ENCODE measurements at regions not wholly inside any gene's neighbourhood (a gene's known extent, or its start where the extent isn't known, plus 50 kb on each side); places are given as distances from the start of the nearest gene placed in this dataset.
A peak's percentile ranks its signal among the peaks of the same experiment; 100 is the strongest.

DNA sequence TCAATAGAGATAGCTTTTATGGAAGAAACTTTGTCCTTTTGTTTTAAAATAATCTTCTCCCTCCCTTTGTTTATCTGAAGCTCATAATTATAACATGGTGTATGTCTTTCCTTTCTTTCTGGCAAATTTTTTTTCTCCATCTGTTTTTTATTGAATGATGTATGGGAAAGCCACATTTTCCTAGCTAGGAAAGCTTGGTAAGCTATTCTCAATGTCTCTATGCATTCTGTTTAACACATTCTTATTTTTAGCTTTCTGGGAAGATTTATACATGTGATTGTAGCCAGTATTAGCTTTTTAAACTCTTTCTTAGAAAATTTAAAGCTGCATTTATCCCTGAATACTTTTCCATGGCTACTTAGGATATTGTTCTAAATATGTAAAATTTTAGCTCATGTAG lies 124.9 kb upstream of the CSNK1A1L start:
- Histone ChIP-seq H3K36me3 (ENCODE audit: control insufficient read depth, insufficient read depth, low read length) (no peaks in the 10 kb centered on the region), H2AFZ (ENCODE audit: low read length) (no peak overlapping the region), H3K9ac (ENCODE audit: insufficient read depth, low read length) (no peak overlapping the region), H3K27me3 (ENCODE audit: control insufficient read depth, insufficient read depth, low read length) (no peaks in the 10 kb centered on the region), H3K79me2 (ENCODE audit: control insufficient read depth, insufficient read depth, low read length) (no peaks in the 10 kb centered on the region), H3K9me3 (ENCODE audit: control insufficient read depth, insufficient read depth, low read depth, low read length) (no peaks in the 10 kb centered on the region), H3K4me3 (replicated peaks in 1 of 4; ENCODE audit: control extremely low read depth in 1 of 4, insufficient read depth in 1 of 4, low read depth in 3 of 4, low read length in 4 of 4) (no peak overlapping the region), H3K4me2 (ENCODE audit: extremely low read depth, insufficient read depth, low read length) (no peak overlapping the region), H3K4me1 (ENCODE audit: control insufficient read depth, extremely low read depth, insufficient read depth, low read length) (no peaks in the 10 kb centered on the region), H4K20me1 (ENCODE audit: control insufficient read depth, extremely low read depth, insufficient read depth, low read length) (no peaks in the 10 kb centered on the region), H3K27ac (ENCODE audit: insufficient read depth, low read length) (no peak overlapping the region)
- no peak for DNase-seq (ENCODE audit: low read depth in 2 of 2)
- TF ChIP-seq, protein P1, sequence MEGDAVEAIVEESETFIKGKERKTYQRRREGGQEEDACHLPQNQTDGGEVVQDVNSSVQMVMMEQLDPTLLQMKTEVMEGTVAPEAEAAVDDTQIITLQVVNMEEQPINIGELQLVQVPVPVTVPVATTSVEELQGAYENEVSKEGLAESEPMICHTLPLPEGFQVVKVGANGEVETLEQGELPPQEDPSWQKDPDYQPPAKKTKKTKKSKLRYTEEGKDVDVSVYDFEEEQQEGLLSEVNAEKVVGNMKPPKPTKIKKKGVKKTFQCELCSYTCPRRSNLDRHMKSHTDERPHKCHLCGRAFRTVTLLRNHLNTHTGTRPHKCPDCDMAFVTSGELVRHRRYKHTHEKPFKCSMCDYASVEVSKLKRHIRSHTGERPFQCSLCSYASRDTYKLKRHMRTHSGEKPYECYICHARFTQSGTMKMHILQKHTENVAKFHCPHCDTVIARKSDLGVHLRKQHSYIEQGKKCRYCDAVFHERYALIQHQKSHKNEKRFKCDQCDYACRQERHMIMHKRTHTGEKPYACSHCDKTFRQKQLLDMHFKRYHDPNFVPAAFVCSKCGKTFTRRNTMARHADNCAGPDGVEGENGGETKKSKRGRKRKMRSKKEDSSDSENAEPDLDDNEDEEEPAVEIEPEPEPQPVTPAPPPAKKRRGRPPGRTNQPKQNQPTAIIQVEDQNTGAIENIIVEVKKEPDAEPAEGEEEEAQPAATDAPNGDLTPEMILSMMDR (conservative IDR thresholded peaks at IDR 0.05 in 1 of 2, IDR thresholded peaks at IDR 0.05 in 1 of 2; ENCODE audit: low read depth in 1 of 2, low read length in 2 of 2) = no peak
- no peak for TF ChIP-seq EZH2 (IDR thresholded peaks at IDR 0.05; ENCODE audit: low read length, missing control alignments)

GRCh38 chr13:37229931-37230330 lies 124.5 kb upstream of the CSNK1A1L start:
- no peak overlapping the region for H3K4me3 ChIP-seq (replicated peaks in 1 of 4; ENCODE audit: control extremely low read depth in 1 of 4, insufficient read depth in 1 of 4, low read depth in 3 of 4, low read length in 4 of 4)
- H3K4me2 ChIP-seq (ENCODE audit: extremely low read depth, insufficient read depth, low read length) = no peak overlapping the region
- H3K9ac ChIP-seq (ENCODE audit: insufficient read depth, low read length) = no peak overlapping the region
- H3K79me2 ChIP-seq (ENCODE audit: control insufficient read depth, insufficient read depth, low read length) = no peaks in the 10 kb centered on the region
- no peaks in the 10 kb centered on the region for H3K4me1 ChIP-seq (ENCODE audit: control insufficient read depth, extremely low read depth, insufficient read depth, low read length)
- no peak for TF ChIP-seq EZH2 (IDR thresholded peaks at IDR 0.05; ENCODE audit: low read length, missing control alignments)
- TF ChIP-seq, protein P1 (conservative IDR thresholded peaks at IDR 0.05 in 1 of 2, IDR thresholded peaks at IDR 0.05 in 1 of 2; ENCODE audit: low read depth in 1 of 2, low read length in 2 of 2) = no peak
- no peaks in the 10 kb centered on the region for H3K9me3 ChIP-seq (ENCODE audit: control insufficient read depth, insufficient read depth, low read depth, low read length)
- no peaks in the 10 kb centered on the region for H3K36me3 ChIP-seq (ENCODE audit: control insufficient read depth, insufficient read depth, low read length)
- H4K20me1 ChIP-seq (ENCODE audit: control insufficient read depth, extremely low read depth, insufficient read depth, low read length) = no peaks in the 10 kb centered on the region
- no peak overlapping the region for H2AFZ ChIP-seq (ENCODE audit: low read length)
- H3K27ac ChIP-seq (ENCODE audit: insufficient read depth, low read length) = no peak overlapping the region
- no peak for DNase-seq (ENCODE audit: low read depth in 2 of 2)
- no peaks in the 10 kb centered on the region for H3K27me3 ChIP-seq (ENCODE audit: control insufficient read depth, insufficient read depth, low read length)

DNA sequence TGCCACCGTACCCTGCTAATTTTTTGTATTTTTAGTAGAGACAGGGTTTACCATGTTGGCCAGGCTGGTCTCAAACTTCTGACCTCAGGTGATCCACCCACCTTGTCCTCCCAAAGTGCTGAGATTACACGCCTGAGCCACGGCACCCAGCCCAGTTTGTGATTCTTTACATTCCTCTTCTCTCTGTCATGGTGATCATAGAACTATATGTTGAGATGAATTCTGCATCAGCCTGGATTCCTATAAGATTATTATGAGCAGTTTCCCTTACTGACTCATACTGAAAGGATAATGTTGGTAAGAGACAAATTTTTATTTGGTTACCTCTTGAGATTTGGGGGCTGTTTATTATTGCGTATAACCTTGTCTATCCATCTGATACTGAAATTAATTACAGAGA lies 121.5 kb upstream of the CSNK1A1L start:
- TF ChIP-seq, protein P1 (conservative IDR thresholded peaks at IDR 0.05 in 1 of 2, IDR thresholded peaks at IDR 0.05 in 1 of 2; ENCODE audit: low read depth in 1 of 2, low read length in 2 of 2) = no peak
- TF ChIP-seq EZH2 (IDR thresholded peaks at IDR 0.05; ENCODE audit: low read length, missing control alignments) = no peak
- Histone ChIP-seq H3K36me3 (ENCODE audit: control insufficient read depth, insufficient read depth, low read length) (no peaks in the 10 kb centered on the region), H3K27me3 (ENCODE audit: control insufficient read depth, insufficient read depth, low read length) (no peaks in the 10 kb centered on the region), H4K20me1 (ENCODE audit: control insufficient read depth, extremely low read depth, insufficient read depth, low read length) (no peaks in the 10 kb centered on the region), H3K79me2 (ENCODE audit: control insufficient read depth, insufficient read depth, low read length) (no peaks in the 10 kb centered on the region), H3K9me3 (ENCODE audit: control insufficient read depth, insufficient read depth, low read depth, low read length) (no peaks in the 10 kb centered on the region), H3K4me3 (replicated peaks in 1 of 4; ENCODE audit: control extremely low read depth in 1 of 4, insufficient read depth in 1 of 4, low read depth in 3 of 4, low read length in 4 of 4) (no peak overlapping the region), H3K27ac (ENCODE audit: insufficient read depth, low read length) (no peak overlapping the region), H2AFZ (ENCODE audit: low read length) (no peak overlapping the region), H3K4me1 (ENCODE audit: control insufficient read depth, extremely low read depth, insufficient read depth, low read length) (no peaks in the 10 kb centered on the region), H3K4me2 (ENCODE audit: extremely low read depth, insufficient read depth, low read length) (no peak overlapping the region), H3K9ac (ENCODE audit: insufficient read depth, low read length) (no peak overlapping the region)
- peak in 1 of 2 donors; percentile 46 for DNase-seq (ENCODE audit: low read depth in 2 of 2)

Measured in fibroblast of lung (primary cell).